Astrocyte (in vitro differentiated cells and primary cell): ENCODE measurements at regions not wholly inside any gene's neighbourhood (a gene's known extent, or its start where the extent isn't known, plus 50 kb on each side); places are given as distances from the start of the nearest gene placed in this dataset.

ENCODE experiments used
- DNase-seq: peaks from one replicate; pipeline ENCODE4 v3.0.0-alpha.2; 2010; ENCODE audit warnings: low read depth
- FAIRE-seq: peaks from 2 replicates; lab custom pipeline; 2011; peaks lifted over from hg19 to GRCh38; lab: Jason Lieb, UNC
- H2AFZ ChIP-seq: 2 replicates; pipeline ENCODE4 v1.6.0; 2012; ENCODE audit warnings: low read depth, low read length, inconsistent platforms
- H3K27ac ChIP-seq: 2 replicates; pipeline ENCODE4 v1.5.1; 2011; ENCODE audit warnings: low read depth, low read length, inconsistent platforms
- H3K27me3 ChIP-seq: 2 replicates; pipeline ENCODE4 v1.6.0; 2011; ENCODE audit warnings: low read length, inconsistent platforms; ENCODE audit not compliant: insufficient read depth
- H3K36me3 ChIP-seq: 2 replicates; pipeline ENCODE4 v1.5.1; 2011; ENCODE audit warnings: low read length, inconsistent platforms; ENCODE audit not compliant: insufficient read depth
- H3K4me1 ChIP-seq: 2 replicates; pipeline ENCODE4 v1.5.1; 2011; ENCODE audit warnings: low read length, inconsistent platforms; ENCODE audit not compliant: insufficient read depth
- H3K4me2 ChIP-seq: 2 replicates; pipeline ENCODE4 v1.6.0; 2012; ENCODE audit warnings: low read length, inconsistent platforms
- H3K4me3 ChIP-seq: 2 replicates; pipeline ENCODE4 v1.5.1; 2011; ENCODE audit warnings: low read depth, mild to moderate bottlenecking, low read length, inconsistent platforms; ENCODE audit not compliant: insufficient read depth
- H3K79me2 ChIP-seq: 2 replicates; pipeline ENCODE4 v1.6.0; 2012; ENCODE audit warnings: mild to moderate bottlenecking, low read length, inconsistent platforms; ENCODE audit not compliant: insufficient read depth
- H3K9ac ChIP-seq: 2 replicates; pipeline ENCODE4 v1.6.0; 2012; ENCODE audit warnings: mild to moderate bottlenecking, low read length, inconsistent platforms
- H3K9me3 ChIP-seq: 2 replicates; pipeline ENCODE4 v1.5.1; 2012; ENCODE audit warnings: low read depth, mild to moderate bottlenecking, low read length, inconsistent platforms; ENCODE audit not compliant: insufficient read depth
- H4K20me1 ChIP-seq: 2 replicates; pipeline ENCODE4 v1.6.0; 2012; ENCODE audit warnings: low read length, inconsistent platforms; ENCODE audit not compliant: insufficient read depth
- H3K27ac Mint-ChIP-seq: one replicate; pipeline ENCODE4 v1.8.0; 2021; ENCODE audit warnings: mild to moderate bottlenecking, mixed read lengths; ENCODE audit not compliant: unreplicated experiment
- H3K27me3 Mint-ChIP-seq: one replicate; pipeline ENCODE4 v1.8.0; 2021; ENCODE audit warnings: low read depth, mixed read lengths; ENCODE audit not compliant: unreplicated experiment
- H3K36me3 Mint-ChIP-seq: one replicate; pipeline ENCODE4 v1.8.0; 2021; ENCODE audit warnings: low read depth, mixed read lengths; ENCODE audit not compliant: unreplicated experiment
- H3K4me1 Mint-ChIP-seq: one replicate; pipeline ENCODE4 v1.8.0; 2021; ENCODE audit warnings: low read depth, mixed read lengths; ENCODE audit not compliant: unreplicated experiment
- H3K4me3 Mint-ChIP-seq: one replicate; pipeline ENCODE4 v1.8.0; 2021; ENCODE audit warnings: mild to moderate bottlenecking, moderate library complexity, mixed read lengths; ENCODE audit not compliant: unreplicated experiment
- H3K9me3 Mint-ChIP-seq: one replicate; pipeline ENCODE4 v1.8.0; 2021; ENCODE audit warnings: mild to moderate bottlenecking, mixed read lengths; ENCODE audit not compliant: unreplicated experiment
- CTCF ChIP-seq: IDR thresholded peaks from 2 replicates; pipeline ENCODE4 v1.5.1; 2011; ENCODE audit warnings: low read depth, mild to moderate bottlenecking, inconsistent platforms, low read length, moderate library complexity; ENCODE audit not compliant: insufficient read depth
- EZH2 ChIP-seq: IDR thresholded peaks from 2 replicates; pipeline ENCODE4 v1.6.1; 2012; ENCODE audit warnings: mild to moderate bottlenecking, low read length, inconsistent platforms; ENCODE audit not compliant: insufficient read depth

- Histone ChIP-seq H3K79me2 (no peaks in the 10 kb centered on the region), H3K4me3 (no peak overlapping the region), H3K4me1 (no peaks in the 10 kb centered on the region), H2AFZ (no peak overlapping the region), H3K9me3 (no peaks in the 10 kb centered on the region), H3K27ac (no peak overlapping the region), H3K9ac (no peak overlapping the region), H3K4me2 (no peak overlapping the region), H4K20me1 (no peaks in the 10 kb centered on the region), H3K36me3 (no peaks in the 10 kb centered on the region), H3K27me3 (peaks cover 6% of the 10 kb centered on the region)
- H3K4me1 Mint-ChIP-seq, result peaks cover 16% of the 10 kb centered on the region
- no peak for TF ChIP-seq EZH2
- TF ChIP-seq CTCF, result peak; percentile 44
- no peak overlapping the region for H3K27ac Mint-ChIP-seq
- FAIRE-seq, result no peak
- no peaks in the 10 kb centered on the region for H3K9me3 Mint-ChIP-seq
- H3K27me3 Mint-ChIP-seq, result peaks cover 11% of the 10 kb centered on the region
- no peak for DNase-seq
- no peak overlapping the region for H3K4me3 Mint-ChIP-seq
- H3K36me3 Mint-ChIP-seq, result no peaks in the 10 kb centered on the region
These were observed 181.1 kb upstream of the SPEF2 start for GRCh38 chr5:35436400-35437057.

- H3K4me1 ChIP-seq, result no peaks in the 10 kb centered on the region
- no peaks in the 10 kb centered on the region for H3K36me3 Mint-ChIP-seq
- peaks cover 15% of the 10 kb centered on the region for H3K27me3 Mint-ChIP-seq
- no peak for TF ChIP-seq CTCF
- no peaks in the 10 kb centered on the region for H3K36me3 ChIP-seq
- H3K27me3 ChIP-seq, result peaks cover 6% of the 10 kb centered on the region
- H3K9me3 Mint-ChIP-seq, result no peaks in the 10 kb centered on the region
- H3K4me3 ChIP-seq, result no peak overlapping the region
- no peaks in the 10 kb centered on the region for H3K79me2 ChIP-seq
- H4K20me1 ChIP-seq, result no peaks in the 10 kb centered on the region
- no peak overlapping the region for H3K27ac ChIP-seq
- no peaks in the 10 kb centered on the region for H3K9me3 ChIP-seq
- FAIRE-seq, result no peak
- H2AFZ ChIP-seq, result no peak overlapping the region
- DNase-seq, result no peak
- no peak overlapping the region for H3K27ac Mint-ChIP-seq
- peaks cover 3% of the 10 kb centered on the region for H3K4me1 Mint-ChIP-seq
- no peak overlapping the region for H3K4me3 Mint-ChIP-seq
- H3K4me2 ChIP-seq, result no peak overlapping the region
- no peak overlapping the region for H3K9ac ChIP-seq
These were observed 187.1 kb upstream of the SPEF2 start for GRCh38 chr5:35430381-35431162.

GRCh38 chr5:35420200-35420599 lies 189.9 kb upstream of the PRLR start:
- no peaks in the 10 kb centered on the region for H3K9me3 Mint-ChIP-seq

More at GRCh38 chr5:35420200-35420599, 189.9 kb upstream of the PRLR start:
- FAIRE-seq (no peak), DNase-seq (no peak)
- H4K20me1 ChIP-seq, result no peaks in the 10 kb centered on the region
- H3K4me2 ChIP-seq, result no peak overlapping the region
- no peaks in the 10 kb centered on the region for H3K36me3 Mint-ChIP-seq
- no peaks in the 10 kb centered on the region for H3K36me3 ChIP-seq
- no peaks in the 10 kb centered on the region for H3K4me1 Mint-ChIP-seq
- TF ChIP-seq CTCF, result no peak
- TF ChIP-seq EZH2, result no peak
- H3K9ac ChIP-seq, result no peak overlapping the region
- no peaks in the 10 kb centered on the region for H3K9me3 ChIP-seq
- H3K4me3 Mint-ChIP-seq, result no peak overlapping the region
- H3K79me2 ChIP-seq, result no peaks in the 10 kb centered on the region
- peaks cover 14% of the 10 kb centered on the region for H3K27me3 Mint-ChIP-seq
- no peaks in the 10 kb centered on the region for H3K27me3 ChIP-seq
- no peak overlapping the region for H2AFZ ChIP-seq
- H3K27ac Mint-ChIP-seq, result no peak overlapping the region
- H3K27ac ChIP-seq, result no peak overlapping the region
- H3K4me3 ChIP-seq, result no peak overlapping the region
- no peaks in the 10 kb centered on the region for H3K4me1 ChIP-seq
